Ammon's horn (tissue), 1 donor: ENCODE measurements at regions not wholly inside any gene's neighbourhood (a gene's known extent, or its start where the extent isn't known, plus 50 kb on each side); places are given as distances from the start of the nearest gene placed in this dataset.
"Not testable (repeated sequence)": the region's sequence is repeated elsewhere in the genome, so short reads cannot be mapped to it uniquely, and the experiment has no call there.

Source experiments
- DNase-seq: peaks from one replicate; pipeline ENCODE4 v3.0.0-alpha.2; 2016; ENCODE audit warnings: low spot score

GRCh38 chr5:101346906-101347305, 443.8 kb upstream of the ST8SIA4 start:
- no peak for DNase-seq

GRCh38 chr5:101346447-101346846, 443.4 kb upstream of the ST8SIA4 start:
- no peak for DNase-seq

GRCh38 chr5:101338226-101338625, 435.1 kb upstream of the ST8SIA4 start:
- no peak for DNase-seq

GRCh38 chr5:101327816-101328215, 424.7 kb upstream of the ST8SIA4 start:
- no peak for DNase-seq

GRCh38 chr5:101326766-101327165, 423.7 kb upstream of the ST8SIA4 start:
- DNase-seq: no peak

GRCh38 chr5:101316401-101316800, 413.3 kb upstream of the ST8SIA4 start:
- DNase-seq: not testable (repeated sequence)

- DNase-seq: no peak
Measured at GRCh38 chr5:101306391-101307137, 403.5 kb upstream of the ST8SIA4 start.

- no peak for DNase-seq
Measured at GRCh38 chr5:101296477-101296876, 393.4 kb upstream of the ST8SIA4 start.

- DNase-seq: no peak
Measured at GRCh38 chr5:101292199-101292598, 389.1 kb upstream of the ST8SIA4 start.

GRCh38 chr5:101290761-101291160, 387.7 kb upstream of the ST8SIA4 start:
- DNase-seq: not testable (repeated sequence)

- no peak for DNase-seq
Measured at GRCh38 chr5:101288633-101289032, 385.6 kb upstream of the ST8SIA4 start.

GRCh38 chr5:101284736-101285375, 381.8 kb upstream of the ST8SIA4 start:
- DNase-seq: no peak

GRCh38 chr5:101283938-101284337, 380.9 kb upstream of the ST8SIA4 start:
- not testable (repeated sequence) for DNase-seq

GRCh38 chr5:101278917-101279316, 375.8 kb upstream of the ST8SIA4 start:
- DNase-seq: no peak

- DNase-seq: no peak
Measured at GRCh38 chr5:101278011-101278687, 375.1 kb upstream of the ST8SIA4 start.

- no peak for DNase-seq
Measured at GRCh38 chr5:101271945-101272344, 368.9 kb upstream of the ST8SIA4 start.

GRCh38 chr5:101271416-101271815, 368.3 kb upstream of the ST8SIA4 start:
- DNase-seq: no peak

GRCh38 chr5:101260857-101261256, 357.8 kb upstream of the ST8SIA4 start:
- no peak for DNase-seq

- no peak for DNase-seq
Measured at GRCh38 chr5:101253096-101253495, 350.0 kb upstream of the ST8SIA4 start.

- no peak for DNase-seq
Measured at GRCh38 chr5:101244621-101245020, 341.5 kb upstream of the ST8SIA4 start.

GRCh38 chr5:101212942-101213514, 309.9 kb upstream of the ST8SIA4 start:
- no peak for DNase-seq

- DNase-seq: no peak
Measured at GRCh38 chr5:101206534-101206933, 303.5 kb upstream of the ST8SIA4 start.

GRCh38 chr5:101205065-101205464, 302.0 kb upstream of the ST8SIA4 start:
- DNase-seq: not testable (repeated sequence)
